C4-2B (cell line): ENCODE measurements at regions not wholly inside any gene's neighbourhood (a gene's known extent, or its start where the extent isn't known, plus 50 kb on each side); places are given as distances from the start of the nearest gene placed in this dataset.

Source experiments
- CTCF ChIP-seq: fragments of 450-650 bp; conservative IDR thresholded peaks from 2 replicates; pipeline ENCODE4 v1.5.1; 2017; ENCODE audit warnings: mild to moderate bottlenecking
- ZFX ChIP-seq: fragments of 450-650 bp; IDR thresholded peaks from 2 replicates; pipeline ENCODE4 v1.6.1; 2017

- TF ChIP-seq CTCF (no peak), ZFX (no peak)
Measured at GRCh38 chr5:74186356-74187315, 453.9 kb downstream of the ENC1 start.
